CD4-positive, alpha-beta T cell treated with Interferon alpha-2 for 1 hour (primary cell): ENCODE measurements at regions not wholly inside any gene's neighbourhood (a gene's known extent, or its start where the extent isn't known, plus 50 kb on each side); places are given as distances from the start of the nearest gene placed in this dataset.

Experiments
- DNase-seq, 2 donors: peaks; one replicate each; pipeline ENCODE4 v3.0.0-alpha.2; 2020 to 2022

GRCh38 chr7:41121228-41121627, 581.7 kb downstream of the INHBA start:
- DNase-seq: no peak

GRCh38 chr7:41118486-41118885, 584.4 kb downstream of the INHBA start:
- no peak for DNase-seq

- no peak for DNase-seq
Measured at GRCh38 chr7:41117431-41117830, 585.5 kb downstream of the INHBA start.

- DNase-seq: no peak
Measured at GRCh38 chr7:41116817-41117216, 586.1 kb downstream of the INHBA start.

GRCh38 chr7:41116337-41116736, 586.6 kb downstream of the INHBA start:
- DNase-seq: no peak

- DNase-seq: no peak
Measured at GRCh38 chr7:41114691-41115090, 588.2 kb downstream of the INHBA start.

GRCh38 chr7:41114131-41114530, 588.8 kb downstream of the INHBA start:
- DNase-seq: no peak

- DNase-seq: no peak
Measured at GRCh38 chr7:41113719-41114118, 589.2 kb downstream of the INHBA start.

GRCh38 chr7:41110186-41110585, 592.7 kb downstream of the INHBA start:
- DNase-seq: no peak

- no peak for DNase-seq
Measured at GRCh38 chr7:41108821-41109220, 594.1 kb downstream of the INHBA start.

- DNase-seq: no peak
Measured at GRCh38 chr7:41107938-41108448, 594.9 kb downstream of the INHBA start.

GRCh38 chr7:41107330-41107937, 595.5 kb downstream of the INHBA start:
- DNase-seq: no peak

GRCh38 chr7:41104631-41105030, 598.3 kb downstream of the INHBA start:
- DNase-seq: no peak

GRCh38 chr7:41103331-41103730, 599.6 kb downstream of the INHBA start:
- DNase-seq: no peak

- DNase-seq: no peak
Measured at GRCh38 chr7:41098846-41099245, 604.0 kb downstream of the INHBA start.

GRCh38 chr7:41098402-41098801, 604.5 kb downstream of the INHBA start:
- no peak for DNase-seq

GRCh38 chr7:41097501-41097900, 605.4 kb downstream of the INHBA start:
- DNase-seq: no peak

GRCh38 chr7:41096917-41097316, 606.0 kb downstream of the INHBA start:
- DNase-seq: no peak

GRCh38 chr7:41093141-41093540, 609.7 kb downstream of the INHBA start:
- no peak for DNase-seq

- DNase-seq: no peak
Measured at GRCh38 chr7:41085244-41085643, 617.6 kb downstream of the INHBA start.

GRCh38 chr7:41084381-41084780, 618.5 kb downstream of the INHBA start:
- no peak for DNase-seq

- DNase-seq: no peak
Measured at GRCh38 chr7:41069635-41070034, 633.3 kb downstream of the INHBA start.

- DNase-seq: no peak
Measured at GRCh38 chr7:41067576-41067975, 635.3 kb downstream of the INHBA start.

- no peak for DNase-seq
Measured at GRCh38 chr7:41065663-41066062, 637.2 kb downstream of the INHBA start.

- DNase-seq: no peak
Measured at GRCh38 chr7:41063116-41063515, 639.8 kb downstream of the INHBA start.
